PC-9 (cell line): ENCODE measurements at regions not wholly inside any gene's neighbourhood (a gene's known extent, or its start where the extent isn't known, plus 50 kb on each side); places are given as distances from the start of the nearest gene placed in this dataset.

ENCODE experiments used
- BruUV-seq: library from RNA; stranded (reverse); fragments of 400-500 nt; replicated peaks from 2 replicates; lab custom pipeline; 2021; lab: Mats Ljungman, UMichigan
- CTCF ChIA-PET: fragments of 300-600 bp; sonication (Branson Sonifier 250); formaldehyde crosslinking; loops from one replicate; lab custom pipeline; 2022; ENCODE audit warnings: antibody characterized with exemption; lab: Charles Lee
- POLR2A ChIA-PET: fragments of 300-600 bp; sonication (Branson Sonifier 250); formaldehyde crosslinking; loops from one replicate; lab custom pipeline; 2022; ENCODE audit warnings: antibody characterized with exemption; ENCODE audit not compliant: unreplicated experiment; lab: Charles Lee
- DNase-seq, 2 experiments: peaks; one replicate each; pipeline versions ENCODE4 v3.0.0 to v3.0.0-alpha.2; 2015 to 2022; ENCODE audit warnings: mixed read lengths in 1 of 2
- H2AFZ ChIP-seq: fragments of 200-600 bp; sonication (generic); 2 replicates; pipeline ENCODE4 v1.8.1; 2017; ENCODE audit warnings: antibody characterized with exemption
- H3F3A ChIP-seq: fragments of 200-600 bp; sonication (generic); 2 replicates; pipeline ENCODE4 v1.8.1; 2017; ENCODE audit warnings: antibody characterized with exemption, mild to moderate bottlenecking, low read depth; ENCODE audit not compliant: insufficient read depth
- H3K27ac ChIP-seq: fragments of 200-600 bp; sonication (generic); 2 replicates; pipeline ENCODE4 v1.6.1; 2016; ENCODE audit warnings: mixed run types
- H3K27me3 ChIP-seq: fragments of 200-600 bp; sonication (generic); 2 replicates; pipeline ENCODE4 v1.6.1; 2016; ENCODE audit warnings: low read depth, mixed run types; ENCODE audit not compliant: insufficient read depth
- H3K36me3 ChIP-seq: fragments of 200-600 bp; sonication (generic); 2 replicates; pipeline ENCODE4 v1.6.1; 2016; ENCODE audit warnings: low read depth, mixed run types
- H3K4me1 ChIP-seq: fragments of 200-600 bp; sonication (generic); replicated peaks from 2 replicates; pipeline ENCODE4 v1.6.1; 2016; ENCODE audit warnings: mixed run types; ENCODE audit not compliant: insufficient read depth
- H3K4me2 ChIP-seq: fragments of 200-600 bp; sonication (generic); 2 replicates; pipeline ENCODE4 v1.6.1; 2017; ENCODE audit warnings: mixed run types
- H3K4me3 ChIP-seq: fragments of 200-600 bp; sonication (generic); 2 replicates; pipeline ENCODE4 v1.6.1; 2016; ENCODE audit warnings: mixed run types
- H3K79me2 ChIP-seq: fragments of 200-600 bp; sonication (generic); 2 replicates; pipeline ENCODE4 v1.6.1; 2017; ENCODE audit warnings: low read depth, mixed run types
- H3K9me2 ChIP-seq: fragments of 200-600 bp; sonication (generic); 2 replicates; pipeline ENCODE4 v1.8.1; 2017; ENCODE audit warnings: mild to moderate bottlenecking; ENCODE audit not compliant: insufficient read depth
- H3K9me3 ChIP-seq: fragments of 200-600 bp; sonication (generic); 2 replicates; pipeline ENCODE4 v1.8.1; 2016; ENCODE audit warnings: low read depth; ENCODE audit not compliant: insufficient read depth
- H4K20me1 ChIP-seq: fragments of 200-600 bp; sonication (generic); 2 replicates; pipeline ENCODE4 v1.8.1; 2017; ENCODE audit not compliant: insufficient read depth
- CTCF ChIP-seq: fragments of 200-600 bp; sonication (generic); conservative IDR thresholded peaks from 2 replicates; pipeline ENCODE4 v1.6.1; 2017; ENCODE audit warnings: mixed run types, antibody characterized with exemption, mild to moderate bottlenecking, moderate library complexity
- EZH2 ChIP-seq: fragments of 200-600 bp; sonication (generic); IDR thresholded peaks from 2 replicates; pipeline ENCODE4 v1.8.0; 2017; ENCODE audit warnings: antibody characterized with exemption, low read depth
- intact Hi-C: fragments of 100-400 bp; cut with micrococcal nuclease; formaldehyde crosslinking; loops from one replicate; pipeline ENCODE4 v1.10.0; 2022; ENCODE audit not compliant: unreplicated experiment

- intact Hi-C loops: no loop called here
- no peaks in the 10 kb centered on the region; the same call in 1 of the 2 replicates for H3K9me2 ChIP-seq
Observed at GRCh38 chr5:136510481-136510880, 145.1 kb upstream of the TRPC7 start.

GRCh38 chr5:136506131-136506530 is 140.8 kb upstream of the TRPC7 start:
- no peak overlapping the region for H2AFZ ChIP-seq
- no peaks in the 10 kb centered on the region; the same call in 1 of the 2 replicates for H3K9me2 ChIP-seq
- no TSS peak for BruUV-seq
- H4K20me1 ChIP-seq: no peaks in the 10 kb centered on the region
- DNase-seq: no peak
- no peaks in the 10 kb centered on the region for H3K79me2 ChIP-seq
- no peaks in the 10 kb centered on the region; the same call in 1 of the 2 replicates for H3F3A ChIP-seq
- intact Hi-C loops: no loop called here
- CTCF ChIA-PET: no interaction called here
- H3K4me1 ChIP-seq: no peaks in the 10 kb centered on the region; the same call in 1 of the 2 replicates
- H3K27ac ChIP-seq: no peak overlapping the region
- no peaks in the 10 kb centered on the region for H3K27me3 ChIP-seq
- TF ChIP-seq CTCF (no peak), EZH2 (no peak)
- H3K4me3 ChIP-seq: no peak overlapping the region
- no peaks in the 10 kb centered on the region for H3K9me3 ChIP-seq
- H3K4me2 ChIP-seq: no peak overlapping the region
- POLR2A ChIA-PET: no interaction called here
- H3K36me3 ChIP-seq: no peaks in the 10 kb centered on the region

More at GRCh38 chr5:136510481-136510880, 145.1 kb upstream of the TRPC7 start:
- TF ChIP-seq CTCF (no peak), EZH2 (no peak)
- no peaks in the 10 kb centered on the region for H3K27me3 ChIP-seq
- no TSS peak for BruUV-seq
- CTCF ChIA-PET: no interaction called here
- H3K27ac ChIP-seq: no peak overlapping the region
- no peak for DNase-seq
- H2AFZ ChIP-seq: no peak overlapping the region
- H4K20me1 ChIP-seq: no peaks in the 10 kb centered on the region
- H3K79me2 ChIP-seq: no peaks in the 10 kb centered on the region
- H3K36me3 ChIP-seq: no peaks in the 10 kb centered on the region
- H3F3A ChIP-seq: no peaks in the 10 kb centered on the region; the same call in 1 of the 2 replicates
- H3K9me3 ChIP-seq: no peaks in the 10 kb centered on the region
- H3K4me2 ChIP-seq: no peak overlapping the region
- H3K4me1 ChIP-seq: no peaks in the 10 kb centered on the region; the same call in 1 of the 2 replicates
- POLR2A ChIA-PET: no interaction called here
- H3K4me3 ChIP-seq: no peak overlapping the region

GRCh38 chr5:136501133-136501532 is 135.8 kb upstream of the TRPC7 start:
- 0 out of 2 replicates have a peak, but pooled peaks cover 8% of the 10 kb centered on the region for H3K9me3 ChIP-seq
- TF ChIP-seq CTCF (no peak), EZH2 (no peak)
- no peak for DNase-seq
- H4K20me1 ChIP-seq: no peaks in the 10 kb centered on the region
- no peak overlapping the region for H3K4me3 ChIP-seq
- ChIA-PET POLR2A (no interaction called here), CTCF (no interaction called here)
- no peak overlapping the region for H2AFZ ChIP-seq
- intact Hi-C loops: no loop called here
- no peaks in the 10 kb centered on the region for H3K36me3 ChIP-seq
- no peaks in the 10 kb centered on the region for H3K4me1 ChIP-seq
- H3F3A ChIP-seq: no peaks in the 10 kb centered on the region
- no TSS peak for BruUV-seq
- H3K9me2 ChIP-seq: no peaks in the 10 kb centered on the region
- H3K27ac ChIP-seq: no peak overlapping the region
- no peak overlapping the region for H3K4me2 ChIP-seq
- H3K79me2 ChIP-seq: no peaks in the 10 kb centered on the region
- H3K27me3 ChIP-seq: no peaks in the 10 kb centered on the region
